H1 (cell line): ENCODE measurements at regions not wholly inside any gene's neighbourhood (a gene's known extent, or its start where the extent isn't known, plus 50 kb on each side); places are given as distances from the start of the nearest gene placed in this dataset.

Experiments used
- EP300 ChIP-seq, 2 experiments: IDR thresholded peaks; 1 replicate in 1 of 2; 2 replicates in 1 of 2; pipeline ENCODE4 v1.6.1; 2011 to 2012; ENCODE audit warnings: low read depth in 2 of 2, low read length in 2 of 2, mild to moderate bottlenecking in 2 of 2, borderline replicate concordance in 1 of 2, inconsistent platforms in 1 of 2, moderate library complexity in 1 of 2
- NRF1 ChIP-seq: IDR thresholded peaks from 2 replicates; pipeline ENCODE4 v1.6.1; 2011; ENCODE audit warnings: mild to moderate bottlenecking, low read depth, low read length, improper control_type of control experiment
- POLR2A ChIP-seq, 2 experiments: IDR thresholded peaks; 1 replicate in 1 of 2; 2 replicates in 1 of 2; pipeline ENCODE4 v1.6.1; 2011; ENCODE audit warnings: low read depth in 2 of 2, low read length in 2 of 2, mild to moderate bottlenecking in 2 of 2; ENCODE audit errors: control extremely low read depth in 1 of 2
- POLR2AphosphoS5 ChIP-seq: IDR thresholded peaks from 2 replicates; pipeline ENCODE4 v1.6.1; 2011; ENCODE audit warnings: low read depth, low read length
- SIX5 ChIP-seq: IDR thresholded peaks from 2 replicates; pipeline ENCODE4 v1.6.1; 2011; ENCODE audit warnings: mild to moderate bottlenecking, low read depth, low read length
- SP1 ChIP-seq: IDR thresholded peaks from 2 replicates; pipeline ENCODE4 v1.6.1; 2011; ENCODE audit warnings: low read depth, low read length
- SP2 ChIP-seq: IDR thresholded peaks from 2 replicates; pipeline ENCODE4 v1.6.1; 2012; ENCODE audit warnings: mild to moderate bottlenecking, low read length, inconsistent platforms
- TCF12 ChIP-seq: IDR thresholded peaks from 2 replicates; pipeline ENCODE4 v1.6.1; 2011; ENCODE audit warnings: low read depth, mild to moderate bottlenecking, low read length
- TEAD4 ChIP-seq: IDR thresholded peaks from 2 replicates; pipeline ENCODE4 v1.6.1; 2012; ENCODE audit warnings: low read depth, low read length, inconsistent platforms, mixed read lengths
- YY1 ChIP-seq: IDR thresholded peaks from 2 replicates; pipeline ENCODE4 v1.6.1; 2011; ENCODE audit warnings: low read depth, mild to moderate bottlenecking, low read length
- ZNF274 ChIP-seq: IDR thresholded peaks from 2 replicates; pipeline ENCODE4 v1.7.0; 2012; ENCODE audit warnings: low read length, borderline replicate concordance; ENCODE audit errors: extremely low read depth
- TF ChIP-seq, protein P1 (sequence below), 3 experiments: IDR thresholded peaks; 1 replicate in 2 of 3; 2 replicates in 1 of 3; pipeline versions ENCODE4 v1.5.1 to v1.6.1; 2011; ENCODE audit warnings: low read length in 3 of 3, mild to moderate bottlenecking in 3 of 3, inconsistent platforms in 2 of 3, low read depth in 1 of 3, moderate library complexity in 1 of 3; ENCODE audit not compliant: insufficient read depth in 1 of 3; ENCODE audit errors: control extremely low read depth in 1 of 3
- TF ChIP-seq, protein P2 (sequence below): IDR thresholded peaks from 2 replicates; pipeline ENCODE4 v1.6.1; 2011; ENCODE audit warnings: low read depth, mild to moderate bottlenecking, low read length; ENCODE audit not compliant: insufficient read depth

DNA sequence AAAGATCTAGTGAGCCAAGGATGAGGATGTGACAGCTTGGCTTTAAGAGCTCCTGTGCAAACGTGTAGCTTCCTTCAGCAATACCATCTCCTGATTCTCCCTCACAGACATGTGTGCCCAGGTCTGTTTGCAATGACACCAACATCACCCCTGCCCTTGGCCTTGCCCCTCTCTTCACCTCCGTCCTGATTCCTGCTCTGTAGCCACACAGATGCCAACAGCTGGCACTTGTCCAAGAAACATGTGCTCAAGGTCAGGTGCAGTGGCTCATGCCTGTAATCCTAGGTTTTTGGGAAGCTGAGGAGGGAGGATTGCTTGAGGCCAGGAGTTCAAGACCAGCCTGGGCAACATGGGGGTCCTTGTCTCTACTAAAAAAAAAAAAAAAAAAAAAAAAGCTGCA is 103.8 kb upstream of the CRHR1 start:
- TF ChIP-seq NRF1: no peak
- TF ChIP-seq, protein P1, sequence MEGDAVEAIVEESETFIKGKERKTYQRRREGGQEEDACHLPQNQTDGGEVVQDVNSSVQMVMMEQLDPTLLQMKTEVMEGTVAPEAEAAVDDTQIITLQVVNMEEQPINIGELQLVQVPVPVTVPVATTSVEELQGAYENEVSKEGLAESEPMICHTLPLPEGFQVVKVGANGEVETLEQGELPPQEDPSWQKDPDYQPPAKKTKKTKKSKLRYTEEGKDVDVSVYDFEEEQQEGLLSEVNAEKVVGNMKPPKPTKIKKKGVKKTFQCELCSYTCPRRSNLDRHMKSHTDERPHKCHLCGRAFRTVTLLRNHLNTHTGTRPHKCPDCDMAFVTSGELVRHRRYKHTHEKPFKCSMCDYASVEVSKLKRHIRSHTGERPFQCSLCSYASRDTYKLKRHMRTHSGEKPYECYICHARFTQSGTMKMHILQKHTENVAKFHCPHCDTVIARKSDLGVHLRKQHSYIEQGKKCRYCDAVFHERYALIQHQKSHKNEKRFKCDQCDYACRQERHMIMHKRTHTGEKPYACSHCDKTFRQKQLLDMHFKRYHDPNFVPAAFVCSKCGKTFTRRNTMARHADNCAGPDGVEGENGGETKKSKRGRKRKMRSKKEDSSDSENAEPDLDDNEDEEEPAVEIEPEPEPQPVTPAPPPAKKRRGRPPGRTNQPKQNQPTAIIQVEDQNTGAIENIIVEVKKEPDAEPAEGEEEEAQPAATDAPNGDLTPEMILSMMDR (IDR thresholded peaks at IDR 0.05; ENCODE audit: control extremely low read depth in 1 of 3, insufficient read depth in 1 of 3, low read depth in 1 of 3, low read length in 3 of 3): no peak
- TF ChIP-seq, protein P2, sequence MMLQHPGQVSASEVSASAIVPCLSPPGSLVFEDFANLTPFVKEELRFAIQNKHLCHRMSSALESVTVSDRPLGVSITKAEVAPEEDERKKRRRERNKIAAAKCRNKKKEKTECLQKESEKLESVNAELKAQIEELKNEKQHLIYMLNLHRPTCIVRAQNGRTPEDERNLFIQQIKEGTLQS: no peak
- TF ChIP-seq EP300 (IDR thresholded peaks at IDR 0.05; ENCODE audit: borderline replicate concordance in 1 of 2, low read depth in 2 of 2, low read length in 2 of 2): no peak
- TF ChIP-seq SP2: no peak
- TF ChIP-seq POLR2AphosphoS5: no peak
- no peak for TF ChIP-seq ZNF274
- no peak for TF ChIP-seq SP1
- TF ChIP-seq YY1: no peak
- TF ChIP-seq SIX5: no peak
- TF ChIP-seq POLR2A (IDR thresholded peaks at IDR 0.05; ENCODE audit: control extremely low read depth in 1 of 2, low read depth in 2 of 2, low read length in 2 of 2): no peak
- TF ChIP-seq TCF12: no peak
- no peak for TF ChIP-seq TEAD4
